ENCODE measurements at regions not wholly inside any gene's neighbourhood (a gene's known extent, or its start where the extent isn't known, plus 50 kb on each side); places are given as distances from the start of the nearest gene placed in this dataset.

- H3K9me1 ChIP-seq (replicated peaks; ENCODE audit: control insufficient read depth, extremely low read depth, insufficient read depth, low read length): no peaks in the 10 kb centered on the region
- no peak overlapping the region for H2AFZ ChIP-seq (ENCODE audit: low read depth, low read length)
- no peak overlapping the region for H3K9ac ChIP-seq (replicated peaks; ENCODE audit: extremely low read depth, insufficient read depth, low read length)
- TF ChIP-seq, protein P1, sequence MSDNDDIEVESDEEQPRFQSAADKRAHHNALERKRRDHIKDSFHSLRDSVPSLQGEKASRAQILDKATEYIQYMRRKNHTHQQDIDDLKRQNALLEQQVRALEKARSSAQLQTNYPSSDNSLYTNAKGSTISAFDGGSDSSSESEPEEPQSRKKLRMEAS (IDR thresholded peaks at IDR 0.05; ENCODE audit: insufficient read depth, insufficient read length): no peak
- no peak for TF ChIP-seq POLR2AphosphoS5 (IDR thresholded peaks at IDR 0.05; ENCODE audit: insufficient read depth, low read depth, low read length)
- no peak for TF ChIP-seq JUN (IDR thresholded peaks at IDR 0.05; ENCODE audit: borderline replicate concordance, insufficient read depth, insufficient read length, low read depth)
- no peak for TF ChIP-seq FOS (IDR thresholded peaks at IDR 0.05; ENCODE audit: borderline replicate concordance, insufficient read depth, low read length)
- no peak for TF ChIP-seq POLR2A (IDR thresholded peaks at IDR 0.05; ENCODE audit: low read depth, low read length)
- no peak for TF ChIP-seq GATA2 (IDR thresholded peaks at IDR 0.05; ENCODE audit: insufficient read depth, insufficient read length, low read depth, low read length)
- no peak for TF ChIP-seq MYC (IDR thresholded peaks at IDR 0.05; ENCODE audit: low read depth, low read length)
- no peak for TF ChIP-seq EZH2 (IDR thresholded peaks at IDR 0.05; ENCODE audit: borderline replicate concordance, low read depth, low read length, severe bottlenecking)
- TF ChIP-seq, protein P2, sequence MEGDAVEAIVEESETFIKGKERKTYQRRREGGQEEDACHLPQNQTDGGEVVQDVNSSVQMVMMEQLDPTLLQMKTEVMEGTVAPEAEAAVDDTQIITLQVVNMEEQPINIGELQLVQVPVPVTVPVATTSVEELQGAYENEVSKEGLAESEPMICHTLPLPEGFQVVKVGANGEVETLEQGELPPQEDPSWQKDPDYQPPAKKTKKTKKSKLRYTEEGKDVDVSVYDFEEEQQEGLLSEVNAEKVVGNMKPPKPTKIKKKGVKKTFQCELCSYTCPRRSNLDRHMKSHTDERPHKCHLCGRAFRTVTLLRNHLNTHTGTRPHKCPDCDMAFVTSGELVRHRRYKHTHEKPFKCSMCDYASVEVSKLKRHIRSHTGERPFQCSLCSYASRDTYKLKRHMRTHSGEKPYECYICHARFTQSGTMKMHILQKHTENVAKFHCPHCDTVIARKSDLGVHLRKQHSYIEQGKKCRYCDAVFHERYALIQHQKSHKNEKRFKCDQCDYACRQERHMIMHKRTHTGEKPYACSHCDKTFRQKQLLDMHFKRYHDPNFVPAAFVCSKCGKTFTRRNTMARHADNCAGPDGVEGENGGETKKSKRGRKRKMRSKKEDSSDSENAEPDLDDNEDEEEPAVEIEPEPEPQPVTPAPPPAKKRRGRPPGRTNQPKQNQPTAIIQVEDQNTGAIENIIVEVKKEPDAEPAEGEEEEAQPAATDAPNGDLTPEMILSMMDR (IDR thresholded peaks at IDR 0.05; ENCODE audit: extremely low read depth in 1 of 2, insufficient read depth in 1 of 2, low read depth in 1 of 2, low read length in 2 of 2): no peak
- H4K20me1 ChIP-seq (replicated peaks; ENCODE audit: control insufficient read depth, extremely low read depth, insufficient read depth, low read length): no peaks in the 10 kb centered on the region
- dilution Hi-C loops (cut with MboI; ENCODE audit: extremely low pct_ligation_motif_present, low sequenced_read_pairs): no loop called here
- intact Hi-C loops (cut with micrococcal nuclease): no loop called here
- H3K4me3 ChIP-seq (replicated peaks in 1 of 3; ENCODE audit: insufficient read depth in 1 of 3, low read depth in 1 of 3, low read length in 3 of 3): no peak overlapping the region
- no peaks in the 10 kb centered on the region for H3K9me3 ChIP-seq (replicated peaks; ENCODE audit: control insufficient read depth, insufficient read depth, low read length)
- H3K27me3 ChIP-seq (ENCODE audit: control insufficient read depth in 2 of 2, insufficient read depth in 2 of 2, low read length in 2 of 2): no peaks in the 10 kb centered on the region
- FAIRE-seq (no peak), DNase-seq (ENCODE audit: low read depth, low spot score) (no peak)
- ChIA-PET POLR2A (no interaction called here), CTCF (no interaction called here)
- H3K4me2 ChIP-seq (ENCODE audit: insufficient read depth, low read length): no peak overlapping the region
- BruUV-seq (replicated peaks): no TSS peak
- H3K4me1 ChIP-seq (ENCODE audit: control insufficient read depth, extremely low read depth, insufficient read depth, low read length): no peaks in the 10 kb centered on the region
- H3K36me3 ChIP-seq (ENCODE audit: control insufficient read depth in 2 of 2, extremely low read depth in 1 of 2, insufficient read depth in 2 of 2, low read length in 2 of 2): no peaks in the 10 kb centered on the region
- no peaks in the 10 kb centered on the region for H3K79me2 ChIP-seq (ENCODE audit: control insufficient read depth, insufficient read depth, low read length)
- H3K27ac ChIP-seq (ENCODE audit: insufficient read depth, low read depth, low read length): no peak overlapping the region
Observed at GRCh38 chr6:105932440-105932839, 153.7 kb upstream of the PRDM1 start.
